BE2C (cell line): ENCODE measurements at regions not wholly inside any gene's neighbourhood (a gene's known extent, or its start where the extent isn't known, plus 50 kb on each side); places are given as distances from the start of the nearest gene placed in this dataset.

ENCODE experiments used
- DNase-seq: peaks from one replicate; pipeline ENCODE4 v3.0.0-alpha.2; 2020
- H3K27me3 ChIP-seq: fragments of 250-450 bp; sonication (Bioruptor Pico); 2 replicates; pipeline ENCODE4 v1.5.1; 2020; ENCODE audit warnings: mild to moderate bottlenecking
- H3K36me3 ChIP-seq: fragments of 250-450 bp; sonication (Bioruptor Pico); 2 replicates; pipeline ENCODE4 v1.5.1; 2020; ENCODE audit warnings: mild to moderate bottlenecking
- H3K4me1 ChIP-seq: fragments of 250-450 bp; sonication (Bioruptor Pico); 2 replicates; pipeline ENCODE4 v1.5.1; 2020
- H3K4me3 ChIP-seq: 2 replicates; pipeline ENCODE4 v1.5.1; 2011; ENCODE audit warnings: low read depth, low read length
- H3K9me3 ChIP-seq: fragments of 250-450 bp; sonication (Bioruptor Pico); 2 replicates; pipeline ENCODE4 v1.5.1; 2020
- TF ChIP-seq, protein P1 (sequence below): IDR thresholded peaks from 2 replicates; pipeline ENCODE4 v1.5.1; 2012; ENCODE audit warnings: mild to moderate bottlenecking, low read depth, low read length

DNA sequence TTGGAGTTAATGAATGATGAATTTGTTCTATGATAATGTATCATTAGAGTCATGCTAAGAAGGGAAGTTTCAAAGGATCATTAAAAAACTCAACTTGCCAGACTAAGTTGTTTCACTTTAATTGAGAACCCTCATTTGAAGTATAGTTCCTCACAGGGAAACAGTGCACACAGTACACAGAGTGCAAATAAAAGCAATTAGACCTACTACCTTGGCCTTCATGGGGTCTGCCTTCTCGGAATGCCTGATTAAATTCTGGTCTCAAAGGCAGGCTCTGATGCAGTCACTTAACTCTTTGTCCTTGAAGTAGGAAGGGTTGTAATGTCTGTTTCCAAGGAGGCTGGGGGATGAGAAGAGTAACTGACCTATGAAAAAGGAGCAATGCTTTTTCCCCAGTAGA, 457.3 kb downstream of the TBC1D32 start:
- TF ChIP-seq, protein P1, sequence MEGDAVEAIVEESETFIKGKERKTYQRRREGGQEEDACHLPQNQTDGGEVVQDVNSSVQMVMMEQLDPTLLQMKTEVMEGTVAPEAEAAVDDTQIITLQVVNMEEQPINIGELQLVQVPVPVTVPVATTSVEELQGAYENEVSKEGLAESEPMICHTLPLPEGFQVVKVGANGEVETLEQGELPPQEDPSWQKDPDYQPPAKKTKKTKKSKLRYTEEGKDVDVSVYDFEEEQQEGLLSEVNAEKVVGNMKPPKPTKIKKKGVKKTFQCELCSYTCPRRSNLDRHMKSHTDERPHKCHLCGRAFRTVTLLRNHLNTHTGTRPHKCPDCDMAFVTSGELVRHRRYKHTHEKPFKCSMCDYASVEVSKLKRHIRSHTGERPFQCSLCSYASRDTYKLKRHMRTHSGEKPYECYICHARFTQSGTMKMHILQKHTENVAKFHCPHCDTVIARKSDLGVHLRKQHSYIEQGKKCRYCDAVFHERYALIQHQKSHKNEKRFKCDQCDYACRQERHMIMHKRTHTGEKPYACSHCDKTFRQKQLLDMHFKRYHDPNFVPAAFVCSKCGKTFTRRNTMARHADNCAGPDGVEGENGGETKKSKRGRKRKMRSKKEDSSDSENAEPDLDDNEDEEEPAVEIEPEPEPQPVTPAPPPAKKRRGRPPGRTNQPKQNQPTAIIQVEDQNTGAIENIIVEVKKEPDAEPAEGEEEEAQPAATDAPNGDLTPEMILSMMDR = no peak
- DNase-seq = no peak
- Histone ChIP-seq H3K36me3 (no peaks in the 10 kb centered on the region), H3K27me3 (no peaks in the 10 kb centered on the region), H3K4me3 (no peak overlapping the region), H3K4me1 (no peaks in the 10 kb centered on the region), H3K9me3 (no peaks in the 10 kb centered on the region)

DNA sequence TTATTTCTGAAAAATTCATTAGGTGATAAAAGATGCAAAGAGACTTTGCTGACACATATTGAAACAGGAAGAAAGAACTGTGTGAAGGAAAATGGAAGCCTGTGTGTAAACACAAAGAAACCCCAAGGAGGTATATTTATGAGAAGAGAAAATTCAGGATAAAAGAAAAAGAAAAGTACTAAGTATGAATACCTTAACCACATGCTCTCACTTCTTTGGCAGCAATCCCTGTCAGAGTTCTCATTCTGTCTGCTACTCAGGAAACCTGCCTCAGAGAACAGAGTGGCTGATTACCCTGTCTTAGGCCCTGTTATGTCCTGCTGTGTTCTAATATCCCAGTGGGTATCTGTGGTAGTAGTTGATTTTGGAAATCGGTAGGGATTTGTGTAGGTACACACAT, 457.9 kb downstream of the TBC1D32 start:
- no peak overlapping the region for H3K4me3 ChIP-seq
- TF ChIP-seq, protein P1 = no peak
- H3K4me1 ChIP-seq = no peaks in the 10 kb centered on the region
- DNase-seq = no peak
- H3K9me3 ChIP-seq = no peaks in the 10 kb centered on the region
- H3K27me3 ChIP-seq = no peaks in the 10 kb centered on the region
- no peaks in the 10 kb centered on the region for H3K36me3 ChIP-seq

DNA sequence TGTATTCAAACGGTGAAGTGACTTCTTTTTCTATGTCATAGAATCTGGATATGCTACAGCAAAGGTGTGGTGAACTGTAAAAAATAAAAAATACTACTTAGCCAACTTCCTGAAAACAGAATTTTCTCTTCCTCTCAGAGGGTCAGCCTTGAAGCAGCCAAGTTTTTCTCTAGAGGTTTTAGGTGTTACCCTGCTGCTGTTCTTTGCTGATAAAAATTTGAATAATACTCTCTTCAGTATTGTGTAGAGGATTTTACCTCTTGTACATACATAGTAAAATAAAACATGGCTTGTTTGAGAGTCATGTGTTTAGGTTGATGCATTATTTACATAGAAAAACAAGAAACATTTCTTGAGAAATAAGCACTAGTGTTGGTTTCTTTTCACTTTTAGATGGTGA, 458.4 kb downstream of the TBC1D32 start:
- Histone ChIP-seq H3K36me3 (no peaks in the 10 kb centered on the region), H3K9me3 (no peaks in the 10 kb centered on the region), H3K4me1 (no peaks in the 10 kb centered on the region), H3K4me3 (no peak overlapping the region), H3K27me3 (no peaks in the 10 kb centered on the region)
- TF ChIP-seq, protein P1 = no peak
- DNase-seq = no peak

DNA sequence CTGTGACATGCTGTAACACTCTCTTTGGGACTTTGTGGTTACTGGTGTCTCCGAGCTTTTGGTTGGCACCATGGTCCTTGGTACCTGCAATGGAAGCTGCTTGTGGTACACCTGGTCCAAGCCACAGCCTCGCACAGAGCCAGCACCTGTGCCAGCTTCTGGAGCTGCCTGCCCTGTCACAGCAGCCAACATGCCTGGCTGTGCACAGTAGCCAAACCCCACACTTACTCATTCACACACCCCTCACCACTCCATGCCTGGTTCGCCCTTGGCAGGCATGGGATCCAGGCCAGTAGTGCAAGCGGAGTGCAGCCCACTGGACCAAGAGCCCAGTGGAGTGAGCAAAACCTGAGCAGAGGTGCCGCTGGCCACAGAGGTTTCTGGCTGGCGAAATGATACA, 459.9 kb downstream of the TBC1D32 start:
- TF ChIP-seq, protein P1 = no peak
- H3K9me3 ChIP-seq = no peaks in the 10 kb centered on the region
- H3K4me1 ChIP-seq = no peaks in the 10 kb centered on the region
- no peak overlapping the region for H3K4me3 ChIP-seq
- DNase-seq = no peak
- no peaks in the 10 kb centered on the region for H3K36me3 ChIP-seq
- no peaks in the 10 kb centered on the region for H3K27me3 ChIP-seq

DNA sequence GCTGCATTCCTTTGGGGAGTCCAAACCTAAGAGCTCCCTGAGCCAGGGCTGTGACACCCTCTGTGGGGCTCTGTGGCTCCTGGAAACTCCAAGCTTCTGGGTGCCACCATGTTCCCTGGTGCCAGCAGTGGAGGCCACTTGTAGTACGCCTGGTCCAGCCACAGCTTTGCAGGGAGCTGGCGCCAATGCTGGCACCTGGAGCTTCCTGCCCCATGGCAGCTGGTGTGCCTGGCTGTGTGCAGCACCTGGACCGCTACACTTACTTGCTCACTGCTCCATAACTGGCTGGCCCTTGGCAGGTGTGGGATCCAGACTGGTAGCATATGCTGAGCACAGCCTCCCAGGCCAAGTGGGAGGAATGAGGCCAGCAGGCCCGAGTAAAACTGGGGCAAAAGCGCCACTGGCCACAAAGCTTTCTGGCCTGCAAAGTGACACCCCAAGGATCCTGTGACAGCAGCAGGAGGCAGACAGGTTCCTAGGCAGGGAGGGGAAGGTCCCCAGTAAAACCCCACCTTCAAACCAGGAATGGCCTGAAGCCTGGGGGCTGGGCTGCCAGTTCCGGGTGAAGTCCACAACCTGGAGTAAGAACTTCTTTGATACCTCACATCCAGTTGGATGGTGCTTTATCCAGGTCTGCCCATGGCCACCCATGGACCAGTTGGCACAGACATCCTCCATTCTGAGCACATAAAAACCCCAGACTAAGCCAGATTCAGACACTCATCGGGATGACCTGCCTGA, 461.0 kb downstream of the TBC1D32 start:
- Histone ChIP-seq H3K36me3 (no peaks in the 10 kb centered on the region), H3K9me3 (no peaks in the 10 kb centered on the region), H3K4me3 (no peak overlapping the region), H3K27me3 (no peaks in the 10 kb centered on the region), H3K4me1 (no peaks in the 10 kb centered on the region)
- TF ChIP-seq, protein P1 = no peak
- DNase-seq = no peak

DNA sequence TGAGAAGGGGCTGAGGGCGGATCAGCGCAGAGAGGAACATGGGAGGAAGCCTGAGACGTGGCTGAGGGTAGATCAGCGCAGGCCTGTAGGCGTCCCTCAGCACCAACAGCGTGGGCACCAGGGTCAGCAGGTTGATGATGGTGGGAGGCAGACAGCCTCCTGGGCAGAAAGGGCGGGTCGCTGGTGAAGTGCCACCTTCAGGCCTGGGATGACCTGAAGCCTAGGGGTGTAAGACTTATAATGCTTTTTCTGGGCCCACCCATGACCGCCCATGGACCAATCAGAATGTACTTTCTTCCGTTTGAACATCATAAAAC, 462.1 kb downstream of the TBC1D32 start:
- Histone ChIP-seq H3K36me3 (no peaks in the 10 kb centered on the region), H3K27me3 (no peaks in the 10 kb centered on the region)

More for the DNA sequence above, 462.1 kb downstream of the TBC1D32 start:
- Histone ChIP-seq H3K4me3 (no peak overlapping the region), H3K9me3 (no peaks in the 10 kb centered on the region), H3K4me1 (no peaks in the 10 kb centered on the region)
- no peak for DNase-seq
- TF ChIP-seq, protein P1 = no peak
